ENCODE measurements at regions not wholly inside any gene's neighbourhood (a gene's known extent, or its start where the extent isn't known, plus 50 kb on each side); places are given as distances from the start of the nearest gene placed in this dataset.

DNA sequence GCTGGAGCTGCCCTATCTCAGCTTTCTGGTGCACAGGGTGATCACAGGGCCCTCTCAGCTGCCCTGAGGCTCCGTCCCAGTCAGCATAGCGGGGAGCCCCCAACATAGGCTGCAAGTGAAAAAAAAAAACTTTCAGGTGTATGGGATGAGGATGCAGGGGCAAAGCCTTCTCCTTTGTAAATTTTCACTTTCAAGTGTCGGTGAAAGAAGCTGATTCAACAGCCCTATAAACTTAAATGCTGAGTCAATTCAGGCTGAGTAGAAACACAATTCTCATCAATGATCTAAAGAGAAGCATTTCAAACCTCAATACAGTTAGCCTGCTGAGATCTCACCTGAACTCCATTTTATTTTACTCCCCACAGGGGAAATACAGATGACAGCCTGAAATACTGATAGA is 171.2 kb downstream of the SEC16B start:
- H3K9me3 ChIP-seq (ENCODE audit: control insufficient read depth in 2 of 2, insufficient read depth in 1 of 2, low read depth in 1 of 2, low read length in 1 of 2) = no peaks in the 10 kb centered on the region
- WGBS, 2 donors = 75 to 85% methylated on average over 3 of the region's 3 CpGs
- no peaks in the 10 kb centered on the region for H3K4me1 ChIP-seq (ENCODE audit: control insufficient read depth in 2 of 2, insufficient read depth in 2 of 2, low read length in 1 of 2)
- no peaks in the 10 kb centered on the region for H3K36me3 ChIP-seq (ENCODE audit: control insufficient read depth in 2 of 2, insufficient read depth in 2 of 2, low read length in 1 of 2)
- no peak overlapping the region for H3K27ac ChIP-seq (ENCODE audit: low read depth in 2 of 2, low read length in 1 of 2)
- H3K27me3 ChIP-seq (ENCODE audit: control insufficient read depth in 1 of 2, insufficient read depth in 2 of 2, low read length in 2 of 2) = no peaks in the 10 kb centered on the region
- no peak overlapping the region for H3K4me3 ChIP-seq (ENCODE audit: low read depth in 1 of 2, low read length in 2 of 2)

DNA sequence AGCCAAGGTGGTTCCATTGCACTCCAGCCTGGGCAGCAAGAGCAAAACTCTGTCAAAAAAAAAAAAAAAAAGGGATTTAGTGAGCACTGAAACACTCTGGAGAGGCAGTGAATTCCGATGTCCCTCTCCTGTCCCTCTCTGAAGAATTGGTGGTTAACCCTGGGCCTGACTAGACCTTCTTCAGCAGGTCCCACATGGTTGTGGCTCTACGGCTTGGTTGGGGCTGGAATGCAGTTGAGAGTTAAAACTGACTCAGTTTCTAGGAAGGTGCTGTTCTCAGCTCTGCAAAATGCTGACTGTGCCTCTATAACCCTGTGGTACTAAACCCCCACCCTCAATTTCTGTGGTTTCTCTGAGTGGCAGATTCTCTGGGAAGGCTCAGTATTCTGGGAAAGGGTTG is 173.3 kb downstream of the SEC16B start:
- Histone ChIP-seq H3K27me3 (ENCODE audit: control insufficient read depth in 1 of 2, insufficient read depth in 2 of 2, low read length in 2 of 2) (no peaks in the 10 kb centered on the region), H3K27ac (ENCODE audit: low read depth in 2 of 2, low read length in 1 of 2) (no peak overlapping the region), H3K9me3 (ENCODE audit: control insufficient read depth in 2 of 2, insufficient read depth in 1 of 2, low read depth in 1 of 2, low read length in 1 of 2) (peaks cover 0 to 3% of the 10 kb centered on the region in 2 donors), H3K36me3 (ENCODE audit: control insufficient read depth in 2 of 2, insufficient read depth in 2 of 2, low read length in 1 of 2) (no peaks in the 10 kb centered on the region), H3K4me3 (ENCODE audit: low read depth in 1 of 2, low read length in 2 of 2) (no peak overlapping the region), H3K4me1 (ENCODE audit: control insufficient read depth in 2 of 2, insufficient read depth in 2 of 2, low read length in 1 of 2) (no peaks in the 10 kb centered on the region)
- 91 to 98% methylated on average over 2 of the region's 2 CpGs for WGBS, 2 donors

DNA sequence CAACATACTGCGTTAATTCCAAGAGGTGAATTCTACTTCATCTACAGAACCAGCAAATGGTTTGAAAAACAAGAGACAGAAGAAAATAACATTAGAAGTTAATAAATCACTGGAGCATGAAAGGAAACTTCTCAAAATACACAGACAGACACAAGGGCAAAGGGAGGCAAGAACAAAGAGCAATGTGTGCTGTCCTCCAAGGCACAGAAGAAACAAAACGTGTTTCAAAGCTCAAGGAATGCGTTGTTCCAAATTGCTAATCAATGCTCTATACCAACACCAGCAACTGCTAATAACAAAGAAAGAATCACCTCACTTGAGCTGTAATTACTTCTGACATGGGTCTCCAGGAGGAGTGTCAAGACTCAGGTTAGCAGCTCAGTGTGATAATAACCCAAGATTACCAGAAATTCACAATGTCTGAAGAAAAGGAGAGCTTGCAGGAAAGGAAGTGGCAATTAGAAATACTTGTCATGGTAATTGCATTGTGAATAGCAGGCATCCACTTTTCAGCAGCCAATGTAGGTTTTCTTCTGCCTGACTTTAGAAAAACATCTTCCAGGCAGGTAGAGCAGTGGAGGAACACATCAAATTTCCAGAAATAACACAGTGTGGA is 175.4 kb downstream of the SEC16B start:
- H3K27ac ChIP-seq (ENCODE audit: low read depth in 2 of 2, low read length in 1 of 2) = no peak overlapping the region
- H3K27me3 ChIP-seq (ENCODE audit: control insufficient read depth in 1 of 2, insufficient read depth in 2 of 2, low read length in 2 of 2) = no peaks in the 10 kb centered on the region
- H3K36me3 ChIP-seq (ENCODE audit: control insufficient read depth in 2 of 2, insufficient read depth in 2 of 2, low read length in 1 of 2) = no peaks in the 10 kb centered on the region
- 35 to 46% methylated on average over 3 of the region's 3 CpGs for WGBS, 2 donors
- no peaks in the 10 kb centered on the region for H3K4me1 ChIP-seq (ENCODE audit: control insufficient read depth in 2 of 2, insufficient read depth in 2 of 2, low read length in 1 of 2)
- H3K9me3 ChIP-seq (ENCODE audit: control insufficient read depth in 2 of 2, insufficient read depth in 1 of 2, low read depth in 1 of 2, low read length in 1 of 2) = peaks cover 0 to 3% of the 10 kb centered on the region in 2 donors
- H3K4me3 ChIP-seq (ENCODE audit: low read depth in 1 of 2, low read length in 2 of 2) = no peak overlapping the region

DNA sequence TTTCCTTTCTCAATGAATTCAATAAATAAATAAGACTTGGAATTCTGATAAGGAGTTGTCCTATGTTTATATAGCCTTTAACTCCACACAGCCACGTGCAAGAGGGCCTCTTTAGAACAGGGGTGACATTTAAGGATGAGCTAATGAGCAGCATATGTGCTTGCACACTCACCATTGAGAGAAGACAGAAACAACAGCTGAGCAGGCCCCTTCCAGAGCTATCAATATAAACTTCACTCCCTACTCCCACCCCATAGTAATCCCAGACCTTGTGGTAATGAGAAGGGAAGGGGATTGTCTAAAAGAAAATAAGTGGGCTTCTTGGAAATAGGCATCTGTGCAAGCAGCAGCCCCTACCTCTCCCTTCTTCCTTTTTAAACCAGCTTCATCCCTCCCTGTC is 176.0 kb downstream of the SEC16B start:
- H3K27ac ChIP-seq (ENCODE audit: low read depth in 2 of 2, low read length in 1 of 2) = no peak overlapping the region
- no peak overlapping the region for H3K4me3 ChIP-seq (ENCODE audit: low read depth in 1 of 2, low read length in 2 of 2)
- WGBS, 2 donors = 6 to 10% methylated on average over 1 of the region's 1 CpG
- no peaks in the 10 kb centered on the region for H3K4me1 ChIP-seq (ENCODE audit: control insufficient read depth in 2 of 2, insufficient read depth in 2 of 2, low read length in 1 of 2)
- no peaks in the 10 kb centered on the region for H3K36me3 ChIP-seq (ENCODE audit: control insufficient read depth in 2 of 2, insufficient read depth in 2 of 2, low read length in 1 of 2)
- peaks cover 0 to 3% of the 10 kb centered on the region in 2 donors for H3K9me3 ChIP-seq (ENCODE audit: control insufficient read depth in 2 of 2, insufficient read depth in 1 of 2, low read depth in 1 of 2, low read length in 1 of 2)
- no peaks in the 10 kb centered on the region for H3K27me3 ChIP-seq (ENCODE audit: control insufficient read depth in 1 of 2, insufficient read depth in 2 of 2, low read length in 2 of 2)

DNA sequence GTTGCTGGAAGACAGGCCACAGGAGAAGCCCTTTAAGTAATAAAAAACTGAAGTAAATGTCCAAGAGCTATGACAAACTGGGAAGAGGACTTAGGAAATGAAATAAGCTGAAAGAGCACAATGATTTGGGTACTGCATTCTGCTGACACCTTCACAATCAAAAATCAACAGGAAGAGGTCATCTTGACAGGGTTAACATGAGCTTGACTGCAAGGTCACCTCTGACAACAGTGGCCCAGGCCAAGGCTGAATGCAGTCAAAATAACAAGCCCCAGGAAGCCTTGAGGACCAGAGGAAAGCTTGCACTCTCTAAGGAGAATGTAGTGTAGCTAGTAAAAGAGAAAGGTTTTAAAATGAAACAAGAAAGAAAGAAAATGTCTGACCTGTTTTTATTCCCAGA is 179.3 kb downstream of the SEC16B start:
- no peaks in the 10 kb centered on the region for H3K27me3 ChIP-seq (ENCODE audit: control insufficient read depth in 1 of 2, insufficient read depth in 2 of 2, low read length in 2 of 2)
- no peaks in the 10 kb centered on the region for H3K36me3 ChIP-seq (ENCODE audit: control insufficient read depth in 2 of 2, insufficient read depth in 2 of 2, low read length in 1 of 2)
- H3K9me3 ChIP-seq (ENCODE audit: control insufficient read depth in 2 of 2, insufficient read depth in 1 of 2, low read depth in 1 of 2, low read length in 1 of 2) = peaks cover 0 to 5% of the 10 kb centered on the region in 2 donors
- H3K4me3 ChIP-seq (ENCODE audit: low read depth in 1 of 2, low read length in 2 of 2) = no peak overlapping the region
- no peak overlapping the region for H3K27ac ChIP-seq (ENCODE audit: low read depth in 2 of 2, low read length in 1 of 2)
- no peaks in the 10 kb centered on the region for H3K4me1 ChIP-seq (ENCODE audit: control insufficient read depth in 2 of 2, insufficient read depth in 2 of 2, low read length in 1 of 2)

DNA sequence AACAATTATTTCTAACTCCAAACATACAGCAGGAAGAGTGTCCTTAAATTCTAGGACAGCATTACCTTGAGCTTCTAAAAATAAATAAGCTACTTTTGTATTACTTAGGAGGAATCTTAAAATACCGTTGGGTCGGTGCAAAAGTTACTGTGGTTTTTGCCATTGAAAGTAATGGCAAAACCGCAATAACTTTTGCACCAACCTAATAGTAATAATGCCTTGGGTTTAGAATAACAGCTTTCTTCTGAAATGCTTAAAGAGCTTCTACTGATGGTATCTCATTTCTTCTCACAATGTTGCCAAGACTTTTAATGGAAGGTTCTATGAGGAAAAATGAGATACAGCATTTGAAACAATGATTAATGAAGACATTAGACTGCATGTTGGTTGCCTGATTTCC is 179.9 kb downstream of the SEC16B start:
- no peak overlapping the region for H3K27ac ChIP-seq (ENCODE audit: low read depth in 2 of 2, low read length in 1 of 2)
- peaks cover 0 to 3% of the 10 kb centered on the region in 2 donors for H3K4me1 ChIP-seq (ENCODE audit: control insufficient read depth in 2 of 2, insufficient read depth in 2 of 2, low read length in 1 of 2)
- WGBS, 2 donors = 85 to 91% methylated on average over 3 of the region's 3 CpGs
- H3K4me3 ChIP-seq (ENCODE audit: low read depth in 1 of 2, low read length in 2 of 2) = no peak overlapping the region
- H3K36me3 ChIP-seq (ENCODE audit: control insufficient read depth in 2 of 2, insufficient read depth in 2 of 2, low read length in 1 of 2) = no peaks in the 10 kb centered on the region
- no peaks in the 10 kb centered on the region for H3K27me3 ChIP-seq (ENCODE audit: control insufficient read depth in 1 of 2, insufficient read depth in 2 of 2, low read length in 2 of 2)
- peaks cover 0 to 5% of the 10 kb centered on the region in 2 donors for H3K9me3 ChIP-seq (ENCODE audit: control insufficient read depth in 2 of 2, insufficient read depth in 1 of 2, low read depth in 1 of 2, low read length in 1 of 2)

DNA sequence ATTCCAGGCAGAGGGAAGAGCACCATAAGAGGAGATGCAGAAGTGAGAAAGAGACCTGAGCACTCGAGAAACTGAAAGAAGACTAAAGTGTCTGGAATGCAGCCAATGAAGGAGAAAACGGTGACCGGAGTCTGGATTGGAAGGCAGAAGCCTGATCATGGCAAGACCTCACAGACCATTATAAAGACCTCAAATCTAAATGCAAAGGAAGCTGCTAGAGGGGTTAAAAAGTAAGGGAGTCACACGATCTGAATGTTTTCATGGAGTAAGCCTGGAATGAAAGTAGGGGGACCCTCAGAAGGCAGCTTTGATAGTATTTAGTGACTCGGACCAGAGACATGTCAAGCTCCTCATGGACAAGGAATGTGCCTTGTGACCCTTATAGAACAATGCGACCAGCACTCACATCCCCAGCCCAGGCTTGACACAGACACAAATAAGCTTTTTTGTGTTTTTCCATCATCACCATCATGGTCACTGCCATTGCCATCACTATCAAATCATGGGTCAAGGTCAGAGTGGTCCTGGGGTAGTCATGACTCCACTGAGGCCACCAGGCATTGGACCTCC is 183.6 kb downstream of the SEC16B start:
- no peaks in the 10 kb centered on the region for H3K36me3 ChIP-seq (ENCODE audit: control insufficient read depth in 2 of 2, insufficient read depth in 2 of 2, low read length in 1 of 2)
- H3K27ac ChIP-seq (ENCODE audit: low read depth in 2 of 2, low read length in 1 of 2) = no peak overlapping the region
- H3K4me3 ChIP-seq (ENCODE audit: low read depth in 1 of 2, low read length in 2 of 2) = no peak overlapping the region
- WGBS, 2 donors = 73 to 78% methylated on average over 6 of the region's 6 CpGs
- peaks cover 0 to 3% of the 10 kb centered on the region in 2 donors for H3K4me1 ChIP-seq (ENCODE audit: control insufficient read depth in 2 of 2, insufficient read depth in 2 of 2, low read length in 1 of 2)
- no peaks in the 10 kb centered on the region for H3K27me3 ChIP-seq (ENCODE audit: control insufficient read depth in 1 of 2, insufficient read depth in 2 of 2, low read length in 2 of 2)
- H3K9me3 ChIP-seq (ENCODE audit: control insufficient read depth in 2 of 2, insufficient read depth in 1 of 2, low read depth in 1 of 2, low read length in 1 of 2) = peaks cover 0 to 2% of the 10 kb centered on the region in 2 donors

DNA sequence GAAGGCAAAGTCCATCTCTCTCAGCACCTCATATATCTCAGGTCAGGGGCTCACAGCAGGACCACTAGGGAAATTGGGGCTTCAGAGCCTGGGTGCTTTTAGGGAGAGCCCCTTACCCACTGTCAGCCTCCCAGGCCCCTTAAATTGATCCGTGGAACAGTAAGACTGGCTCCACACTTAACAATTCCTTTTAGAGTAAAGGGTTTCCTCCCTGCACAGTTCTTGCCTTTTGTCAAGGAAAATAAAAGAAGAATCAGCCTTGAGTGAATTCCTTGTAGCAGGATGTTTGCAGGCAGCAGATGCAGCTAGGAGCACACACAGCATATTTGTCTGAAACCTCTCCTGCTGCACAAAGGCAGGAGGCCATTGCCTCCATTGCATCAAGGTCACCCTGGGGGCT is 184.9 kb downstream of the SEC16B start:
- Histone ChIP-seq H3K4me3 (ENCODE audit: low read depth in 1 of 2, low read length in 2 of 2) (no peak overlapping the region), H3K27me3 (ENCODE audit: control insufficient read depth in 1 of 2, insufficient read depth in 2 of 2, low read length in 2 of 2) (no peaks in the 10 kb centered on the region), H3K4me1 (ENCODE audit: control insufficient read depth in 2 of 2, insufficient read depth in 2 of 2, low read length in 1 of 2) (peaks cover 0 to 3% of the 10 kb centered on the region in 2 donors), H3K27ac (ENCODE audit: low read depth in 2 of 2, low read length in 1 of 2) (no peak overlapping the region), H3K36me3 (ENCODE audit: control insufficient read depth in 2 of 2, insufficient read depth in 2 of 2, low read length in 1 of 2) (no peaks in the 10 kb centered on the region), H3K9me3 (ENCODE audit: control insufficient read depth in 2 of 2, insufficient read depth in 1 of 2, low read depth in 1 of 2, low read length in 1 of 2) (peaks cover 0 to 2% of the 10 kb centered on the region in 2 donors)
- 50 to 64% methylated on average over 1 of the region's 1 CpG for WGBS, 2 donors

DNA sequence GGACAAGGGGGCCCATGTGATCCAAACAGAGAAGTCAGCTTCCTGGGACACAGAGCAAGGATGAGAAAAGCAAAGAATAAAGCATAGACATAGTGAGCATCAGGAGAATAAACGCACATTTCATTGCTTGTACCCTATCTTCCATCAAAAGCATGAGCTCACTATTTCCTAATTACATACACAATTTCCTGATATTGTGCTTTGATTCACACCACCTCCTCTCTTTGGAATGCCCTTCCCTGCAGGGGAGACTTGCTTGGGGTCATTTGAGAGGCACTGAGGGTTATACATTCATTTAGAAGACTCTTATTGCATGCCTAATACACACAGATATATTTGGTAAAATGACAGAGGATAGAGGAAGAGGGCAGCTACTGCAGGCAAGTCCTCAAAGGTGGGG is 185.4 kb downstream of the SEC16B start:
- H3K27me3 ChIP-seq (ENCODE audit: control insufficient read depth in 1 of 2, insufficient read depth in 2 of 2, low read length in 2 of 2) = no peaks in the 10 kb centered on the region
- H3K36me3 ChIP-seq (ENCODE audit: control insufficient read depth in 2 of 2, insufficient read depth in 2 of 2, low read length in 1 of 2) = no peaks in the 10 kb centered on the region
- peaks cover 0 to 2% of the 10 kb centered on the region in 2 donors for H3K9me3 ChIP-seq (ENCODE audit: control insufficient read depth in 2 of 2, insufficient read depth in 1 of 2, low read depth in 1 of 2, low read length in 1 of 2)
- H3K4me1 ChIP-seq (ENCODE audit: control insufficient read depth in 2 of 2, insufficient read depth in 2 of 2, low read length in 1 of 2) = peaks cover 0 to 3% of the 10 kb centered on the region in 2 donors
- H3K27ac ChIP-seq (ENCODE audit: low read depth in 2 of 2, low read length in 1 of 2) = no peak overlapping the region
- 71 to 73% methylated on average over 1 of the region's 1 CpG for WGBS, 2 donors
- no peak overlapping the region for H3K4me3 ChIP-seq (ENCODE audit: low read depth in 1 of 2, low read length in 2 of 2)

DNA sequence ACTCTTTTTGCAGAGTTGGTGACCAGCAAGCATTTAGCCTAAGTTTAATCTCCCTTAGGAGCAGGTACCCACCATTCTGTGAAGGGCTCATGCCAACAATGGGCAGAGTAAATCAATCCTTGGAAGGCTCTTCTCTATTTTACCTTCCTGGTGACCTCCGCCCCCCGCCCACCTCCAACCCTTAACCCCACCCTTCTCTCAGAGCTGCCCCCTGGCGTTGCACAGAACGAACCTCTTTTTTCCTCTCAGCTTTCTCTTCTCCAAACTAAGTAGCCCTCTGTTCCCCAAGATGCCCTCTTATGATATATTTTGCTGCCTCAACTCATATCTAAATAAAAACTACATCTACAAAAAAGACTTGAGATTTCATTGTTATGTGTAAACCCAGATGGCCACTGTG is 186.8 kb downstream of the SEC16B start:
- WGBS, 2 donors = 56 to 65% methylated on average over 4 of the region's 4 CpGs
- H3K9me3 ChIP-seq (ENCODE audit: control insufficient read depth in 2 of 2, insufficient read depth in 1 of 2, low read depth in 1 of 2, low read length in 1 of 2) = peaks cover 0 to 2% of the 10 kb centered on the region in 2 donors

More for the DNA sequence above, 186.8 kb downstream of the SEC16B start:
- Histone ChIP-seq H3K4me3 (ENCODE audit: low read depth in 1 of 2, low read length in 2 of 2) (no peak overlapping the region), H3K27me3 (ENCODE audit: control insufficient read depth in 1 of 2, insufficient read depth in 2 of 2, low read length in 2 of 2) (no peaks in the 10 kb centered on the region), H3K4me1 (ENCODE audit: control insufficient read depth in 2 of 2, insufficient read depth in 2 of 2, low read length in 1 of 2) (peaks cover 0 to 3% of the 10 kb centered on the region in 2 donors), H3K36me3 (ENCODE audit: control insufficient read depth in 2 of 2, insufficient read depth in 2 of 2, low read length in 1 of 2) (no peaks in the 10 kb centered on the region), H3K27ac (ENCODE audit: low read depth in 2 of 2, low read length in 1 of 2) (no peak overlapping the region)
